ENCODE measurements at regions not wholly inside any gene's neighbourhood (a gene's known extent, or its start where the extent isn't known, plus 50 kb on each side); places are given as distances from the start of the nearest gene placed in this dataset.
"Not testable (repeated sequence)": the region's sequence is repeated elsewhere in the genome, so short reads cannot be mapped to it uniquely, and the experiment has no call there.

DNA sequence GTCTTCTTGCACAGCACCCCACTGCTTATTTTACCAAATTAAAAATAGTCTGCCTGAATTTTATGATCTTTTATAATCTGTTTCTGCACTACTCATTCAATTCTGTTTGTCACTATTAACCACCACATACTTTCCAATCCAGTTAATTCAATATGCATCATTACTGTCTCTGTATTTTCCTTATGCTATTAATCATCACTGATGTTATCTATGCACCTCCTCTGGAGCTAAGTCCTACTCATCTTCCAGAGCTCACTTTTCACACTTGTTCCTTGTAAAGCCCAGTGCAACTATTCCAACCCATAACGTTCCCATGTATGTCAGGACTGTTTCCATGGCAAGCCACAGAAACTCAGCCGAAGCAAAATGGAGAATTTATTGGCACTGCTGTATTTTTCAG, 713.6 kb downstream of the PLCL1 start:
- peak; percentile 9 for DNase-seq (ENCODE audit: low spot score)

DNA sequence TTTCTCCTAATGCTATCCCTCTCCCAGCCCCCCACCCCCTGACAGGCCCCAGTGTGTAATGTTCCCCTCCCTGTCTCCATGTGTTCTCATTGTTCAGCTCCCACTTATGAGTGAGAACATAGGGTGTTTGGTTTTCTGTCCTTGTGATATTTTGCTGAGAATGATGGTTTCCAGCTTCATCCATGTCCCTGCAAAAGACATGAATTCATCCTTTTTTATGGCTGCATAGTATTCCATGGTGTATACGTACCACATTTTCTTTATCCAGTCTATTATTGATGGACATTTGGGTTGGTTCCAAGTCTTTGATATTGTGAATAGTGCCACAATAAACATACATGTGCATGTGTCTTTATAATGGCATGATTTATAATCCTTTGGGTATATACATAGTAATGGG, 704.2 kb downstream of the PLCL1 start:
- DNase-seq (ENCODE audit: low spot score): not testable (repeated sequence)

DNA sequence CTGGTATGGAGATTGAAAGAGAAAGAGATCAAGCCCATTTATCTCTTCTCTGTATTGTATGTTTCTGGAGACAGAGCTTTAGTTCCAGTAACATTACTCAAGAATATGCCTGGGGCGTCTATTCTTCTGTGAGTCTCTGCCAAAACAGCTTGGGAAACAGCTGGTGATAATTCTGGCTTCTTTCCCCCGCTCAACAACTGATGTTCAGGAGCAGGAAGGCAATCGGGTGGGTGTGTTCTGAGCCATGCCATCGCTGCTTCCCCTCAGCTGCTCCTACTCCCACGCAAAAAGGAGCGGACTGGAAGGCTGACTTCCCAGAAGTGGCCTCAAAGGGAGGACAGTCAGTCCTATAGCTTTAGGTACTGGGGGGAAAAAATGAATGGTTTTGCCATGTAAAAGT, 695.1 kb downstream of the PLCL1 start:
- peak; percentile 78 for DNase-seq (ENCODE audit: low spot score)

DNA sequence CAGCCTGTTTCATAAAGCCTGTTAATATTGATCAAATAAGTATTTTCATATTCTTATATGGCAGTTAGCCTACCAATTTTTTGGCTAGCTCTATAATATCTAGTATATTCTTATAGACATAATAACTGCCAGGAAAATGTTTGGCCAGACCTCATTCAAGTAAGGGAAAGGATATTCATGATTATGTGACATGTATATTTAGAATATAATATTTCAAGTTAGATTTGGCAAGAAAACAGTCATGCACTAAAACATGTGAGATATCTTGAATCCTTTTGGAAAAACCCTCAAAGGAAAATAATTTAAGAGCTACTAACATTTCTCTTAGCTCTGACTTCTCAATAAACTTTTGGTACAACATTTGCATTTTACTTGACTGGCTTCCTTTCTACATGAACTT, 694.1 kb downstream of the PLCL1 start:
- DNase-seq (ENCODE audit: low spot score): no peak

DNA sequence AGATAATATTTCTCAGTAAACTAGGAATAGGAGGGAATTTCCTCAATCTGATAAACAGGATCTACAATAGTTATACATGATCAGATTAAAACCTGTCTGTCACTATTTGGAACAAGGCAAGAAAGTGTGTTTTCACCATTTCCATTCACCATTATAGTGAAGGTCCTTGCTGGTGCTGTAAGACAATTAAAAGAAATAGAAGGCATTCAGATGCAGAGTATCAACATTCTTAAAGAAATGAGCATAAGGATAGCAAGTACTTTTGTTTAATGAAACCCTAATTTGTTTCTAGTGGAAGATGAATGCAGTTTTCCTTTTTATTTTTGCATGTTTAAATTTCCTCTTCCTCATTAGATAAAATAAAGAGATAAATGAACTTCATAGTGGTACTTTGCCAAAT, 693.7 kb downstream of the PLCL1 start:
- DNase-seq (ENCODE audit: low spot score): no peak

DNA sequence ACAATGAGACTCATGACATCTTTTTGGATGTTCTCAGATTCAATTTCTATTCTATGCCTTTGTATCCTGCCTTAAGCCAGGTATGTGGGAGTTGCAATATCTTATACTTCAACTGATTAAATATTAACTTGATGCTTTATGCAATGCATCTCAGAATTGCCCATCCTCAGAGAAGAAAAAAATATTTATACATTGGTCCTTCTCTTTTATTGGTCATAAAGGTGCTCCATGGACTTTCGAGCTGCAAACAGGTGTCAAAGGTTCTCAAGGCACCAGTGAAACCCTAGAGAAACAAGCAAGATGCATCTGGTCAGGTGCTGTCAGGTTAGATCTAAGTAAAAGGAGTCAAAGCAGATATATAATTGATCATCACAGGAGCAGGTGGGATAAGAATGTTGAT, 690.5 kb downstream of the PLCL1 start:
- DNase-seq (ENCODE audit: low spot score): no peak

DNA sequence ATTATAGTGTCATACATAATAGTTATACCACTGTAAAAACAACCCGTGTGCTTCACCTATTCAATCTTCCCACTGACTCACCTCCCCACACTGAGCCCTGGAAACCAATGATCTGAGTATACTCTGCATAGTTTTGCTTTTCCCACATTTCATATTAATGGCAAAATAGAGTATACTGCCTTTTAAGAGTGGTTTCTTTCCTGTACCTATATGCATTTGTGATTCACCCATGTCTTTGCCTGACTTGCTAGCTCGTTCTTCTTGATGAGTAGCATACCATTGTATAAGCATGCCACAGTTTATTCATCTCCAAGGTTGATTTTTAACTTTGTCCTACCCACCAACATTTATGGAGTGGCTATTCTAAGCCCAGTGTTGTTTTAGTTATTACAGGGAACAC, 686.4 kb downstream of the PLCL1 start:
- DNase-seq (ENCODE audit: low spot score): no peak

DNA sequence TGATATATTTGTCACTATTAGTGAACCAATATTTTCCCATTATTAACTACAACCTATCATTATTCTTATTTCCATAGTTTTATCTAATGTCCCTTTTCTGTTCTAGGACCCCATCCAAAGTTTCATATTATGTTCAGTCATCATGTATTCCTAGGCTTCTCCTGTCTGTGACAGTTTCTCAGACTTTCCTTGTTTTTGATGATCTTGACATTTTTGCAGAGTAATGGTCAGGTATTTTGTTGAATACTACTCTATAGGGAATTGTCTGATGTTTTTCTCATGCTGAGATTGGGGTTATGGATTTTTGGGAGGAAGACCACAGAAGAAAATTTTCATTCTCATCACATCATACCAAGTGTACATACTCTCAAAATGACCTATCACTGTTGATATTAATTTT, 684.6 kb downstream of the PLCL1 start:
- DNase-seq (ENCODE audit: low spot score): no peak

DNA sequence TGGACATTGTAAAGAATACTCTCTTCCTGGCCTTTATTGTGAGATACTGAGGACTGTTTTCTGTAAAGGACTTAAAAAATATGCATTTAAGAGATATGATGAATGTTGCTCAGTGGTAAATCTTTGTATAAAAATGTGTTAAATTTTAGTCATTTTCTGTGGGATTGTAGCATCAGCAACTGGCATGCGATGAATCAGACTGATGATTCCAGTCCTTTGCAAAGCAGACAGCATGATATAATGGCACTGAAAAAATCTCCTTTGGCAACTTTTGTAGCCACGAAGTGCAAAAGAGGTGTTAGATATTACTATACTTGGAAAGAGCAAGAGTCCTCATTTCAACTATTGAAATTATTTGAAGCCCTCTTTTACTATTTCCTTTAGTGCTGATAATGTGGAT, 678.7 kb downstream of the PLCL1 start:
- DNase-seq (ENCODE audit: low spot score): peak; percentile 41

DNA sequence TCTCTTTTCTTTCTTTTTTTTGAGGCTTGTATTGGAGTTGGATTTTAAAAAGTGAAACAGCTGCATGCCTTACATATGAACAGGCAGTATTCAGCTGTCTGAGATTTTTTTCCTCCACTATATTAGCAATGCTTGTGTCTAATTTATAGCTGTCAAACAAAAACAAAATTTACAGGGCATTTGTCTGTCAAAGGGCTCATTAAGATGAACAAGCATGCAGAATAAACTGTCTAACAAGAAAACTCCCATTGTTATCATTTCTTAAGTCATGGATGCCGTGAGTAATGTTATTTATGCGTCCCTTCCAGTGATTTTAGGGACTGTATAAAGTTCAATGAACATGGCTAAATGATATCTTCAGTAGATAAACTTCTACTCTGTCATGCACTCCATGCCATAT, 674.7 kb downstream of the PLCL1 start:
- no peak for DNase-seq (ENCODE audit: low spot score)

DNA sequence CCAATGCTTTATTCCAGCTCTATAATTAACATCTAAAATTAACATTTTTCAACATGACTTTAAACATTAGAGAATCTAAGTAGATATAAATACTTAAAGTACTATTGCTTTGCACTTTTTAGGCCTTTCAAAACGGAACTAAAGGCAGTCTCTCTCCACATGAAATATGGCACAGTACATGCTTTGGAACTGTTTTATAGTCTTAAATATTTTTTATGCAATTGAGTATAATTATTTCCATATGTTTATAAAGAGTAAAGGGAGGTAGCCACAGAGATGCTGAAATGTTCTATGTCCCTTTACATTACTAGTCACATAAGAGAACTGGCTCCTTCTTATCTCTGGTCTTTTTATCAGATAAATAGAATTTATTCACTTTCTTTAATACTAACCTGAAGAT, 674.0 kb downstream of the PLCL1 start:
- no peak for DNase-seq (ENCODE audit: low spot score)

DNA sequence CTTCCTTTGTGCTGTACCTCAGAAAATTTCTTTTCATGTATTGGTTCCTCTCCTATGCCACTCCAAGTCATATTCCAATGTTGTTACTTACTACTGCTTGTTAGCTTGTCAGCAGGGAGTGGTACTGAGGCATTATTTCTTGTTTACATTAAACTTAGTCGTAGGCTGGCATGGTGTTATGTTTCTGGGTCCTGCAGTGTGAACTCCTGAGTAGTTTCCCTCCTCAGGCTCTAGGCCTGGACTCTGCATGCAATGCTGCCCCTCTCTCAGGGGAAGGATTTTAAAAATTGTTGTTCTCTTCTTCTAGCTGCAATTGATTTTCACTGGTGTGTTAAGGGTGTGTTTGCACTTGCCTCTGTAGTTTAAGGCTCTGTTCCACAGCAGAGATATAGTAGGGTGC, 671.6 kb downstream of the PLCL1 start:
- DNase-seq (ENCODE audit: low spot score): no peak

DNA sequence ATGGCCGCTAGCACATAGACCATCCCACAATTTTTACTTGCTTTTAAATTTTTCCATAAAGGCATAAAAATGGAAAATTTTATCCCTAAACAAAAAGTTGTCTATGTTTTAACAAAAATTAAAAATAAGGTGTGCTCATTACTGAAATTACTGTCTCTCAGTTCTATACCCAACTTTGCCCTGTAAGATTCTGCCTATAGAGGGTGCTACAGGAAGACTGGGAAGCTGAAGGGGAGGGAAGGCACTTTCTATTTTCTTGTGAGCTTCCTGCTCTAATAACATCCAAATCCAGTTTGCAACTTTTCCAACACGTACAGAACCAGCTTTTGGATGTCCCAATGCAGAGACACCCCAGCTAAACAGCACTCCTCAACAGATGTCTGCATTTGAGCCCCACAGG, 666.9 kb downstream of the PLCL1 start:
- DNase-seq (ENCODE audit: low spot score): no peak

DNA sequence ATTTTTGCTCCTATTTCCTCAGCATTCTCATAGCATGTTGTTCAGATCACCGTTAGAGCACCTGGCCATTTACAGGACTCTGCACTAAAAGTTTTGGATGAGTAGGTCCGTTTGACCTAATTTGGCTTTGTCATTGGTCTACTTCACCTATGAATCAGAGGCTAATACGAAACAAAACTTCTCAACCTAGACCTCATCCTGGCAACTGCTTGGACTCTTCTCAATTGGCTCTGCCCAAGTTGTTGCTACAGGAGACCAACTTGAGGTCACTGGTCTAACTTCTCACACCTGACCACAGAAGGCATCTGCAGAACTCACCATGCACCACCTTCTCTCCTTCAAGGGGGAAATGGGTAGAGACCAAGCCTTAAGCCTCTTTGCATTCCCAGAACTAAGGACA, 663.7 kb downstream of the PLCL1 start:
- no peak for DNase-seq (ENCODE audit: low spot score)

DNA sequence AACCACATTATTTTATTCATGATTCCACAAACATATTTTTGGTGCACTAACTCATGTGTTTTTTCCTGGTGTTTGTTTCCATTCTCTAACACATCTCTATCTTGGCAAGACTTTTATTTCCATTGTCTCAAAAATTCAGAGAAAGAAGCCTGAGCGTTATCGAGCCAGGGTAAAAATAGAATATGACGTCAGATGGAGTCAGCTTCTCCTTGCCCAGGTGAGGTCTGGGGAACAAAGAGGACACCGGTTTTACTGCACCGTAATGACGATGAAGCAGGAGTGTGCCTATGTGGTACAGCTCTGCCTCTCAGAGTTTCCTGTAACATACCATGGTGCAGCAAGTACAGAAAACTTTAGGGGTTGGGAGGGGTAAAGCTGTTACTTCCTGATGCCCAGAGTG, 661.6 kb downstream of the PLCL1 start:
- no peak for DNase-seq (ENCODE audit: low spot score)

DNA sequence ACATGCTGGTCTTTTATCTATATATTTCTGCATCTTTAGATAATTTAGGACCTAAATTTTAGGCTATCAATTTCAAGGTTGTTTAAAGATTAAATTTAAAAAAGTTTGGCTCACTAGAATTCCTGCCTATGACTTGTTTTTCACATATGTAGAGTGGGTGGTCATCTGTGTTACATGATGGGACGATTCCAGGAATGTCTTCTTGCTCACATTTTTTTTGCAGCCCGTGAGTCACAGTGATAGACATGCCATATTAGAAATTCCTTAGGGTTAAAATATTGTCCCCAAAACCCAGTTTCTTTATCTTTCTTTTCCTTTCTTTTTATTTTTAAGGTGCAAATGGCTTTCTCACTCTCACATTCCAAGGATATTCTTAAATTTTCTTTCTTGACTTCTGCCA, 652.0 kb downstream of the PLCL1 start:
- peak; percentile 22 for DNase-seq (ENCODE audit: low spot score)

DNA sequence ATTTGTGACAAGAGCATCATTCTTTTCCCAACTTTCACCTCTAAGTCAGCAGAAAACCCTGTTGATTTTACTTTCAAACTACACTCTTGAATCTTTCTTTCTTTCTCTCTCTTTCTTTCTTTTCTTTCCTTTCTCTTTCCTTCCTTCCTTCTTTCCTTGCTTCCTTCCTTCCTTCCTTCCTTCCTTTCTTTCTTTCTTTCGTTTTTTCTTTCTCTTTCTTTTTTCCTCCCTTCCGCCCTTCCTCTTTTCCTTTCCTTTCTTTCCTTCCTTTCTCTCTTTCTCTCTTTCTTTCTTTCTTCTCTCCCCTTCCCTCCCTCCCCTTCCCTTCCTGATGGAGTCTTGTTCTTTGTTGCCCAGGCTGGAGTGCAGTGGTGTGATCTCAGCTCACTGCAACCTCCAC, 649.5 kb downstream of the PLCL1 start:
- DNase-seq (ENCODE audit: low spot score): no peak

DNA sequence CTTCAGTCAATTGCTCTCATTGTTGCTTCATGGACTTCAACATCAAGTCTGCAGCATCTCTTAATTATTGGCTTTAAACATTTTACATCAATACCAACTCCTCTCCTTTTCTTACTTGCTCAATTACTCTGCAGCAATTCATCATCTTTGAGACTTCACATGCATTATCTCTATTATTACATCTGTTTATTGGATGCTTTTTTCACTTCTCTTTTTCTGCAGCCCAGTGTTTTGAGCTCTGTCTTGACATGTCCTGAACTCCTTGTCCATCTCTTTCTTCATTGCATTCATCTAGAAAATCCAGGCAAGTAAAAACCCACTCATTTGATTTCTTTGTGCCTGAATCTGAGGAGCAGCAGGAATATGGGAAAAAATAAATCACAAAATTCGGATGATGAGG, 647.9 kb downstream of the PLCL1 start:
- no peak for DNase-seq (ENCODE audit: low spot score)

DNA sequence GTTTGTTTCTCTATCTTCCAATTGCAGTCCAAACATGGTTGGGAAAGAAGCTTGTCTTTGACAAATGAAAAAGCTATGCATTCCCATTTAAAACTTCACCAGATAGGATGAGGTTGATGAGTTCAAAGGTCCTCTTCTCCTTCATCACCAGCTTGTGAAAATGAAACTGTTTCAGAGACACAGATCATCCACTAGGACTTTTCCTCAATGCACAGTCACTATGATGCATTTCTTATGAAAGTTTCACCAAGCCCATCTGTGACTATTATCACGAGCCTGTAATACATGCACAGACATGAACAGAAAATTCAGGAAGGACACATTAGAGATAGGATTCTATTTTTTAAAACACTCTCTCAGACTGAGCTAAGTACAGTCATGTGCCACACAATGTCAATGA, 644.4 kb downstream of the PLCL1 start:
- no peak for DNase-seq (ENCODE audit: low spot score)

DNA sequence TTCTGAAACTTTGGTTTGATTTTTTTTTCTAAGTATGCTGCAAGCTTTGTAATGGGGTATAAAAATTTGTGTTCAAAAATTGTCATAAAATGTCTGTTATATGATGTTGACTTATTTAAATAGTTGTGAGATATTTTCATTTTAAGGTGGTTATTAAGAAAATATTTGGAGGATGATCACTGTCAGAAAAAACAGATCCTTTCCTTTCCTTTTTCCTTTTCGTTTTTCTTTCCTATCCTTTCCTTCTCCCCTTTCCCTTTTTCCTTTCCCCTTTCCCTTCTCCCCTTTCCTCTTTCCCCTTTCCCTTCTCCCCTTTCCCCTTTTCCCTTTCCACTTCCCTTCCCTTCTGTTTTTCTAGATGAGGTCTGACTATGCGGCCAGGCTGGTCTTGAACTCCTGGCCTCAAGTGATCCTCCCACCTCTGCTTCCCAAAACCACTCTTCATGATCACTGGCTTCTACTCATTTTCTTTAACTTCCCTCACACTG, 640.5 kb downstream of the PLCL1 start:
- DNase-seq (ENCODE audit: low spot score): no peak

DNA sequence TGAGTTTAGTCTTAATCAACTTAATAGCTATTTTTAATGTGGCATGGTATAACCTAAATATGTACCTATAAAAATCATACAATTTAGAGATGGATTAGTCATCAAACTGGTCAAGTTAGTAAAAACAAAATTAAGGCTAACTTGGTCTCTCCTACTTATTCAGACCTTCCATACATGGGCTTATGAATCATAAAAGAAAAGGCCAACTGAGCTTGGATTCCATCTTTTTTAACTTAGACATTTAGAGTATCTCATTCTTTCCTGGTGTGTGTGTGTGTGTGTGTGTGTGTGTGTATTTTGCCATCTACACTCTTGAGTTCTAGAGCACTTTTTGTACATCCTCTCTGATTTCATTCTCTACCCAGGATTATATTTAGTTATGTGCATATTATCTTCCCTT, 637.5 kb downstream of the PLCL1 start:
- DNase-seq (ENCODE audit: low spot score): no peak

DNA sequence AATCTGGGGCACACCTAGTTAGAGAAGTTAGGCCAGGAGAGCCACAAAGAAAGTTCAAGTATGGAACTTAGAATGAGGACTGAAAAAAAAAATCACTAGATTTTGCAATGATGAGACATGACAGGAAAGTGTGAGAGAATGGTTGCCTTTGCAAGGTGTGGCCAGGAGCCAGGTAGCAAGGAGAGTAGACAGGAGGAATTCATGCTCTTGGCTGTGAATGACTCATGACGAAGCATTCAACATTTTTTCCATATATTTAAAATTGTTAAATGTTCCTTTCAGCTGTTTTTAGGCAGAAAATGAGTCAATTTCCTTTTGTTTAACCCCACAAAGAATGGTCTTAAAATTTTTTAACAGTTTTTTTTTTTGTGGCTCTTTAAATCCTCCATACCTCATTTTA, 636.9 kb downstream of the PLCL1 start:
- no peak for DNase-seq (ENCODE audit: low spot score)

DNA sequence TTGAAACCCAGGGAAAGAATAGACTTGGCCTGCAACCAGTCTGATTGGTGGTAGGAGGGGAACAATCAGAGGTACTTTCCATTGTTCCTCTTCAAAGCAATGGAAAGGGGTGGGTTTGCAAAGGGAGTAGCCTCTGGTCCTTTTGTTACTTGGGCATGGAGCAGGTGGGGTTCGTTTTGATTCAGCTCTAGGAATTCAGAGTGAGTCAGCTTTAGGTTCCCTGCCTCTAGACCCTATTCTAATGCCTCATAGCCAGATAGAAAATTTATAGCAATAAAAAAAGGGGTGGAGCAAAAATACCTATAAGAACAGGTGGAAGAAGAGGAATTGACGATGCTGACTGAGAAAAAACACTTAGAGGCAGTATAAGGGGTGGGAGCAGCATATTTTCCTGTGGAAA, 636.4 kb downstream of the PLCL1 start:
- DNase-seq (ENCODE audit: low spot score): no peak

DNA sequence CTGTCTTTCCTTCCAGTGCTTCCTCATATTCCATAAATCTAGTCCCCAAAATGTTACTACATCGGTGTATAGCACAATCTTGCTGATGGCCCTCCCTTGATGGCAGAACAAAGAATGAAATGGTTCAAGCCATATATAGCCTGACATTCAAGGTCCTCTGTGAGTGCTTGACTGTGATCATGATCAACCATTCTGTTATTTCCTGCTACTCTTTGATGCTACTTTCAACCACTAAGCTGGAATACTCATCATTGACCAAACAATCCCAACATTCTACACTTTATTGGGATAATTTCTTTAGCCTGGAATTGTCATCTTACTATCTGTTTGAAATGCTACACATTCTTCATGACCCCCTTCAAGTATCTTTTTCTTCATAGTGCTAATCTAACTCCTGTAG, 633.9 kb downstream of the PLCL1 start:
- no peak for DNase-seq (ENCODE audit: low spot score)

DNA sequence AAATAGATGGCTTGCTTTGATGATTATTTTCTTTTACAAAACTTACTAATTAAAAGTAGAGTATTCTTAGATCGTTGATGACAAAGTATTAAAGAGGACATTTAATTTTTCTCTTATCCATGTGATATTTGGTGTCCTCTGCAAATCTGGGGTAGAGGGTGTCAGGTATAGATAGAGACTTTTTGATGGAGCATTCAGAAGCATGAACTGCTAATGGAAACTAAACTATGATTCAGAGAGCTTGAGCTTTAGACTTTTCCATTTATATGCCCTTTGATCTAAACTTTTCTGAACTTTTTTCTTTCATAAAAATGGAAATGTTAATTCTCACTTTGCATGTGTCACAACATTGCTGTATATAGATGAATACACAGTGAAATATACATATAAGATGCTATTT, 619.7 kb downstream of the PLCL1 start:
- no peak for DNase-seq (ENCODE audit: low spot score)

Measured in AG20443 (cell line).